Keratinocyte (primary cell): ENCODE measurements at regions not wholly inside any gene's neighbourhood (a gene's known extent, or its start where the extent isn't known, plus 50 kb on each side); places are given as distances from the start of the nearest gene placed in this dataset.
"Not testable (repeated sequence)": the region's sequence is repeated elsewhere in the genome, so short reads cannot be mapped to it uniquely, and the experiment has no call there.

Source experiments
- DNase-seq: peaks from one replicate; pipeline ENCODE4 v3.0.0-alpha.2; 2011; ENCODE audit warnings: low read depth, missing footprints, low spot score
- FAIRE-seq: peaks from 2 replicates; lab custom pipeline; 2011; peaks lifted over from hg19 to GRCh38; lab: Jason Lieb, UNC
- H2AFZ ChIP-seq: 2 replicates; pipeline ENCODE4 v1.6.0; 2012; ENCODE audit warnings: low read length, control low read depth, inconsistent platforms; ENCODE audit not compliant: control insufficient read depth
- H3K27ac ChIP-seq: 2 replicates; pipeline ENCODE4 v1.5.1; 2011; ENCODE audit warnings: low read length; ENCODE audit not compliant: control insufficient read depth, insufficient read depth
- H3K27me3 ChIP-seq: 3 replicates; pipeline ENCODE4 v1.6.0; 2011; ENCODE audit warnings: low read length; ENCODE audit not compliant: control insufficient read depth, insufficient read depth; ENCODE audit errors: extremely low read depth
- H3K36me3 ChIP-seq, 2 experiments: 2 replicates in 1 of 2; 3 replicates in 1 of 2; pipeline ENCODE4 v1.5.1; 2011; ENCODE audit warnings: low read length in 2 of 2, mild to moderate bottlenecking in 1 of 2; ENCODE audit not compliant: control insufficient read depth in 2 of 2, insufficient read depth in 2 of 2; ENCODE audit errors: extremely low read depth in 1 of 2
- H3K4me1 ChIP-seq: 3 replicates; pipeline ENCODE4 v1.5.1; 2011; ENCODE audit warnings: low read length; ENCODE audit not compliant: control insufficient read depth, insufficient read depth; ENCODE audit errors: extremely low read depth
- H3K4me2 ChIP-seq: 3 replicates; pipeline ENCODE4 v1.6.0; 2011; ENCODE audit warnings: low read depth, low read length; ENCODE audit not compliant: control insufficient read depth, insufficient read depth; ENCODE audit errors: extremely low read depth
- H3K4me3 ChIP-seq, 3 experiments: fragments of 200-600 bp in 1 of 3; sonication (generic) in 1 of 3; 2 replicates in 2 of 3; 3 replicates in 1 of 3; pipeline ENCODE4 v1.5.1; 2011 to 2016; ENCODE audit warnings: low read length in 3 of 3, mild to moderate bottlenecking in 3 of 3, control low read depth in 2 of 3, inconsistent platforms in 1 of 3, low read depth in 1 of 3, mixed read lengths in 1 of 3, mixed run types in 1 of 3, moderate library complexity in 1 of 3; ENCODE audit not compliant: control insufficient read depth in 2 of 3, insufficient read depth in 2 of 3; ENCODE audit errors: extremely low read depth in 1 of 3
- H3K79me2 ChIP-seq: 2 replicates; pipeline ENCODE4 v1.6.0; 2012; ENCODE audit warnings: low read length; ENCODE audit not compliant: control insufficient read depth, insufficient read depth
- H3K9ac ChIP-seq: 3 replicates; pipeline ENCODE4 v1.6.0; 2011; ENCODE audit warnings: low read length; ENCODE audit not compliant: control insufficient read depth, insufficient read depth; ENCODE audit errors: extremely low read depth
- H3K9me1 ChIP-seq: 3 replicates; pipeline ENCODE4 v1.6.0; 2011; ENCODE audit warnings: low read length; ENCODE audit not compliant: control insufficient read depth, insufficient read depth; ENCODE audit errors: extremely low read depth
- H3K9me3 ChIP-seq: 2 replicates; pipeline ENCODE4 v1.5.1; 2012; ENCODE audit warnings: low read depth, low read length; ENCODE audit not compliant: control insufficient read depth
- H4K20me1 ChIP-seq: 3 replicates; pipeline ENCODE4 v1.6.0; 2011; ENCODE audit warnings: low read length; ENCODE audit not compliant: control insufficient read depth, insufficient read depth; ENCODE audit errors: extremely low read depth
- EZH2 ChIP-seq: IDR thresholded peaks from one replicate; pipeline ENCODE4 v1.6.1; 2012; ENCODE audit warnings: inconsistent platforms, mild to moderate bottlenecking, low read length, moderate library complexity
- dilution Hi-C: fragments of 300-500 bp; cut with MboI; formaldehyde crosslinking; loops from one replicate; pipeline ENCODE4 v1.7.0; 2020; ENCODE audit warnings: low sequenced_read_pairs; ENCODE audit not compliant: extremely low pct_ligation_motif_present
- TF ChIP-seq, protein P1 (sequence below), 3 experiments: IDR thresholded peaks in 1 of 3; conservative IDR thresholded peaks in 1 of 3; optimal IDR thresholded peaks in 1 of 3; 2 replicates in 2 of 3; 3 replicates in 1 of 3; pipeline versions ENCODE3 to v1.5.1; 2011; ENCODE audit warnings: low read length in 3 of 3, mild to moderate bottlenecking in 3 of 3, moderate library complexity in 2 of 3, control low read depth in 1 of 3, inconsistent platforms in 1 of 3; ENCODE audit not compliant: insufficient read depth in 2 of 3; ENCODE audit errors: extremely low read depth in 1 of 3

DNA sequence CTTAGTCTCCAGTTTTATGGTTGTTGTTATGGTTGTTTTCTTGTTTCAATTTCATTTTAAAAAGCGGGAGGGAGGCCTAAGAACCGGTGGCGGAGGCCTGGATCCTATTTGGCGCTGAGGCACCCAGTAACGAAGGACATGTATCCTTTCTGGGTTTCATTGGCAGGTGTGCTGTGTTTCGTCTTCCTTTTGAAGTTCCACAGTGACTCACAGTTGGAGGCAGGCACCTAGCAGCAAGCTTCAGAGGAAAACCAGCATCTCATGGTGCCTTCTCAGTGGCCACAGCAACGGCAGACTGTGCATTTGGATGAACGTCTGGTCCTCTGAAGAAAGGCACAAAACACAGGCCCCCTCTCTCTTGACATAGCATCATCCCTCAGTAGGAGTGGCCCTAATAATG lies 697.2 kb downstream of the EFNB2 start:
- Histone ChIP-seq H2AFZ (no peak overlapping the region), H3K9me3 (no peaks in the 10 kb centered on the region), H3K4me1 (no peaks in the 10 kb centered on the region), H3K9ac (no peak overlapping the region), H3K36me3 (no peaks in the 10 kb centered on the region), H3K9me1 (no peaks in the 10 kb centered on the region), H3K27me3 (no peaks in the 10 kb centered on the region), H3K27ac (no peak overlapping the region), H3K4me3 (no peak overlapping the region), H3K4me2 (no peak overlapping the region), H3K79me2 (no peaks in the 10 kb centered on the region), H4K20me1 (no peaks in the 10 kb centered on the region)
- dilution Hi-C loops = no loop called here
- TF ChIP-seq, protein P1, sequence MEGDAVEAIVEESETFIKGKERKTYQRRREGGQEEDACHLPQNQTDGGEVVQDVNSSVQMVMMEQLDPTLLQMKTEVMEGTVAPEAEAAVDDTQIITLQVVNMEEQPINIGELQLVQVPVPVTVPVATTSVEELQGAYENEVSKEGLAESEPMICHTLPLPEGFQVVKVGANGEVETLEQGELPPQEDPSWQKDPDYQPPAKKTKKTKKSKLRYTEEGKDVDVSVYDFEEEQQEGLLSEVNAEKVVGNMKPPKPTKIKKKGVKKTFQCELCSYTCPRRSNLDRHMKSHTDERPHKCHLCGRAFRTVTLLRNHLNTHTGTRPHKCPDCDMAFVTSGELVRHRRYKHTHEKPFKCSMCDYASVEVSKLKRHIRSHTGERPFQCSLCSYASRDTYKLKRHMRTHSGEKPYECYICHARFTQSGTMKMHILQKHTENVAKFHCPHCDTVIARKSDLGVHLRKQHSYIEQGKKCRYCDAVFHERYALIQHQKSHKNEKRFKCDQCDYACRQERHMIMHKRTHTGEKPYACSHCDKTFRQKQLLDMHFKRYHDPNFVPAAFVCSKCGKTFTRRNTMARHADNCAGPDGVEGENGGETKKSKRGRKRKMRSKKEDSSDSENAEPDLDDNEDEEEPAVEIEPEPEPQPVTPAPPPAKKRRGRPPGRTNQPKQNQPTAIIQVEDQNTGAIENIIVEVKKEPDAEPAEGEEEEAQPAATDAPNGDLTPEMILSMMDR (optimal IDR thresholded peaks at IDR 0.05 in 1 of 3, IDR thresholded peaks at IDR 0.05 in 1 of 3, conservative IDR thresholded peaks at IDR 0.05 in 1 of 3; ENCODE audit: extremely low read depth in 1 of 3, insufficient read depth in 2 of 3, low read length in 3 of 3) = no peak
- TF ChIP-seq EZH2 = no peak
- FAIRE-seq (no peak), DNase-seq (no peak)

DNA sequence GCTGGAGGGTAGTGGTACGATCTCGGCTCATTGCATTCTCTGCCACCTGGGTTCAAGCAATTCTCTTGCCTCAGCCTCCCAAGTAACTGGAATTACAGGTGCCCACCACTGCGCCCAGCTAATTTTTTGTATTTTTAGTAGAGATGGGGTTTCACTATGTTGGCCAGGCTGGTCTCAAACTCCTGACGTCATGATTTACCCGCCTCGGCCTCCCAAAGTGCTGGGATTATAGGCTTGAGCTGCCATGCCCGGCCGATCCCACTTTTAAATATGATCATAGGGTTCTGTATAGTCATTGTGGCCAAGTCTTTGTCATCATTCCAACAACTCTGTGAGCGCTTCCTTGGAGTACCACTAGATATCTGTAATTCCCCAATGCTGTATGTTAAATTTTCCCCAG lies 698.2 kb downstream of the EFNB2 start:
- H3K9me3 ChIP-seq, H3K9me1 ChIP-seq, H3K4me2 ChIP-seq, H3K9ac ChIP-seq, H3K27me3 ChIP-seq, dilution Hi-C loops, DNase-seq, H3K4me1 ChIP-seq, H4K20me1 ChIP-seq, H2AFZ ChIP-seq, FAIRE-seq, H3K27ac ChIP-seq, H3K4me3 ChIP-seq, H3K79me2 ChIP-seq, H3K36me3 ChIP-seq: not testable (repeated sequence)

DNA sequence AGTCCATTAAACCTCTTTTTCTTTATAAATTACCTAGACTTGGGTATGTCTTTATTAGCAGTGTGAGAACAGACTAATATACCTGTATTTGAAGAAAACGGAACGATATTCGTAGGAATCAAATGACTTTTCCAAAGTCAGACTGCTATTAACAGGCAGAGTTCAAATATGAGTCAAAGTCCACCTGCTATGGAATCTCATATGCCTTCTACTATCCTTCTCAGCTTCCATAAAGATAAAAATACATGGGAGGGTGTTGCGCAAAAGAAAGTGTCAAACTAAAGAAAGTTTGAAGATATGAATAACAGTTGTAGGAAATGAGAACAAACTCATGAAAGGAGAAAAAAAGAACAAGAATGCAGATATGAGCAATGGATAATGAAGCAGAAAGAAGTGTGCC lies 704.6 kb downstream of the EFNB2 start:
- TF ChIP-seq, protein P1 (optimal IDR thresholded peaks at IDR 0.05 in 1 of 3, IDR thresholded peaks at IDR 0.05 in 1 of 3, conservative IDR thresholded peaks at IDR 0.05 in 1 of 3; ENCODE audit: extremely low read depth in 1 of 3, insufficient read depth in 2 of 3, low read length in 3 of 3) = no peak
- no peak for TF ChIP-seq EZH2
- Histone ChIP-seq H3K27me3 (no peaks in the 10 kb centered on the region), H3K4me1 (no peaks in the 10 kb centered on the region), H3K79me2 (no peaks in the 10 kb centered on the region), H3K4me3 (no peak overlapping the region), H3K4me2 (no peak overlapping the region), H3K9me3 (no peaks in the 10 kb centered on the region), H3K27ac (no peak overlapping the region), H3K36me3 (no peaks in the 10 kb centered on the region), H4K20me1 (no peaks in the 10 kb centered on the region), H3K9ac (no peak overlapping the region), H2AFZ (no peak overlapping the region), H3K9me1 (no peaks in the 10 kb centered on the region)
- DNase-seq (no peak), FAIRE-seq (no peak)
- dilution Hi-C loops = no loop called here
